GM21619 (cell line): ENCODE measurements at regions not wholly inside any gene's neighbourhood (a gene's known extent, or its start where the extent isn't known, plus 50 kb on each side); places are given as distances from the start of the nearest gene placed in this dataset.

Experiments
- ATAC-seq: cut with Tn5 transposase; IDR thresholded peaks from one replicate; pipeline ENCODE4 v1.9.1; 2021; ENCODE audit not compliant: unreplicated experiment

DNA sequence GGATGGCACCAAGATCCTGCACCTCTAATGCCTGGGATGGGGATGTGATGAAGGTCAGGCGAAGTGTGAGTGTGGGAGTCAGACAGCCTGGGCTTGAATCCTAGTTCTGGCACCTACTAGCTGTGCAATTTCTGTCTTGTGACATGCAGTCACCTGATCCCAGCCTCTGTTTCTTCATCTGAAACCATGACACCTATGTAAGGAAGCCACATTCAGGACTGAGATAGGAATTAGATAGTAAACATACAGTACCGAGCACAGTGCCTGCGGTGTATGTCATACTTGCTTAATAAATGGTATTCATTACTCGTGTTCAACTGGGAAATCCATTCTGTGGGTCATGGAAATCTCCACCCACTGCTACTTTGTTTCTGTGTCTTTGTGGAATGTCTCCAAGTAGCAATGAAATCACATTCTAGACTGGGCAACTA, 140.6 kb upstream of the STC2 start:
- no peak for ATAC-seq

DNA sequence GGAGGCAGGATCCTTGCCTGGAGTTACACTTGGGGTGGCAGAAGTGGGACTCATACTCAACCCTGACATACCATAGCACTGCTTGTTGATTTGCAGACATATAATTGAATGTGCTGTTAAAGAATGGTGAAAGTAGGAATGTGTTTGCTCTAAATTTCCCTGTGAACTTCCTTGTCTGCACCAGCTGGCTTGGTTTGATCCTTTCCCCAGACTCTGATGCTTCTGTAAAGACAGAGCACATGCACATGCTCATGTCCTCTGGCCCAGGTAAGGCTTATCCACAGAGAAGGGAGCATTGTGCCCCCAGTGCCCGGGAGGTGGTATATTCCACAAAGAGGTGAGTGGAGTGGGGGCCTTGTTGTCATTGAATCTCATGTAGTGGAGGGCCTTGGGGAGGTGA, 138.0 kb upstream of the STC2 start:
- ATAC-seq: no peak

DNA sequence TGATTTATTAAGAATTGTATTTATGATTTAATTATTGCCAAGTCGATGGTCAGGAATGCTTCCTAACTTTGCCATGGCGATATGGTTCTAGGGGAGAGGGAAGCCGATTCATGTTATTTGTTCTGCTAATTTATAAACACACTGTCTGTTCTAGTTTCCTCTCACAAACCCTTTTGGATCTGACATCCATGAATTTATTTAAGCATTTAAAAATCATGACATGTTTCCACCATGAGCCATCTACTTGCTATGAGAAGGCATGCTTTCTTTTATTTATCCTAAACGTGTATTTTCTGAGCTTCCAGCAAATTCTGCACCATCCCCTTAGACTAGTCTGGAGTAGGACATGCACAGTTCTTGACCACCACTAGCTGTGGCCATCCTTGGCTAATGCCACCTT, 136.6 kb upstream of the STC2 start:
- no peak for ATAC-seq

DNA sequence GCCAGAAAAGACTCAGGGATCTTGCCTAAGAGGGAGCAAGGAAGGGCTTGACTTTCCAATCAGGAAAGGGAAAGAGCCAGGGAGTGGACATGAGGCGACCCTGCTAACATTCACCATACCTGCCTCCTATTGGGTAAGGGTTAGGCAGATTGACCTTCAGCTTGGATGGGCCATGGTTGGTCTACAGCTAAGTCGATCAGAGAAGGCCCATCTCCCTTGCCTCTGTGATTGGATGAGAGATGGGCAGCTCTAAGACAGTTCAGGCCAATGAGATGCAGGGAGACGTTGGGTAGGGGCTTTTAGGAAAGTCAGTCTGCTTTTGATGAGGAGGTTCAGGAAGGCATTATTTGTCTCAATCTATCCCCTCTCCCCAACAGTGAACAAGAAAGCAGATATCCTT, 135.0 kb upstream of the STC2 start:
- ATAC-seq: no peak

DNA sequence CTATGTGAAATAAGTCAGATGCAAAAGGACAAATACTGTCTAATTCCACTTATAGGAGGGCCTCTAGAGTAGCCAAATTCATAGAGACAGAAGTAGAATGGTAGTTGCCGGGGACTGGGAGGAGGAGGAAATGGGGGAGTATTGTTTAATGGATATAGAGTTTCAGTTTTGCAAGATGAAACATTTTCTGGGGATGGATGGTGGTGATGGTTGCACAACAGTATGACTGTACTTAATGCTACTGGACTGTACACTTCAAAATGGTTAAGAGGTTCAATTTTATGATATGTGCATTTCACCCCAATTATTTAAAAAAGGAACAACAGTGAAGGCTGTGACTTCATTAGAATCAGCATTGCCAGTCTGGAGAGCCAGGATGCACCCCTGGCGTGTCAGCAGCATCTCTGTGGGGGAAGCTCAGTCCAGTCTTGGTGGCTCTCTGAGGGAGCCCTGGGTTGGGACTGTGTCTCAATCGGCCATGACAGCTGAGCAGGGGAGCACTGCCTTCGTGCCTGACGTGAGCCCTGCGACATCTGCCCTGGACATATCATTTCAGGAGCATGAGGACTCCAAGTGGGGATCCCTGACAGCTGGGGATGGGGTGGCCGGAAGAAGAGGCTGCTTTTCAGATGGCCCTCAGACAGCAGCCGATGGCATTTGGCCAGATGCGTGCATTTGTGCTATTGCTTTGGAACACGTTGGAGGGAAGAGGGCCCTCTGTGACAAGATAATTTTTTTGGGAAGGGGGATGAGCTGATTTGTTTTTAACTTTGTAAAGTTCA, 130.8 kb upstream of the STC2 start:
- ATAC-seq: no peak

DNA sequence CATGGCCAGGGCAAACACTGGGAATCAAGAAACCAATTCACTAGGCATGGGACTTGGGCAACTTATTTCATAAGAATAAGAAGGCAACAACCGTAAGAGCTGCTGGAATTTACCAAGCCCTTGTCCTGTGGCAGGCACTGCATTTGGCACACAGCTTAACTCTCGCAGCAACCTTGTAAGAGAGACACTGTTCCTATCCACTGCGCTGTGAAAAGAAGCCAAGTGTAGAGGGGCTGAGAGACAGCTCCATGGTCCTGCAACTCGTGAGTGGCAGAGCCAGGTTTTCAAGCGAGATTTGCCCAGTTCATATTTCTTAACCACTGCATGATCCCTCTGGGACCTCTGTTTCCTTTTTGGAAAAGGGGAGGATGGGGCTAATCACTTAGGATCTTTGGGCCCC, 129.3 kb upstream of the STC2 start:
- no peak for ATAC-seq

DNA sequence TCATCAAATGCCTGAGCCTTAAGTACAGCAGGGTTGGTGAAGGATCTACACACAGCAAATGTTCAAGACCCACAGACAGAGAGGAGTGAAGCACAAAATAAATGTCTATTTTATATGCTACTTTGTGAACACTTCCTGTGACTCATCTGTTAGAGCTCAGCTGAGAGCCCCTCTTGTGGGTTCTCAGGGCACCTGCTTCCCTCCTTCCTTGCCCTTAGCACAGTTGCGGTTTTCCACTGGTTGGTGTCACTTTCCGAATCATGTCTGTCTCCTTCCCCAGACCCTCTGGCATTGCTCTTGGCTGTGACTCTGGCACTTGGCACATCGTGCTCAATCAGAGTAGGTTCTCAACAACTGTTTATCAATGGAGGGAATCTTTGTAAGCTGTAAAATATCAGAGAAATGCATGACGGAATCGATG, 128.5 kb upstream of the STC2 start:
- no peak for ATAC-seq

DNA sequence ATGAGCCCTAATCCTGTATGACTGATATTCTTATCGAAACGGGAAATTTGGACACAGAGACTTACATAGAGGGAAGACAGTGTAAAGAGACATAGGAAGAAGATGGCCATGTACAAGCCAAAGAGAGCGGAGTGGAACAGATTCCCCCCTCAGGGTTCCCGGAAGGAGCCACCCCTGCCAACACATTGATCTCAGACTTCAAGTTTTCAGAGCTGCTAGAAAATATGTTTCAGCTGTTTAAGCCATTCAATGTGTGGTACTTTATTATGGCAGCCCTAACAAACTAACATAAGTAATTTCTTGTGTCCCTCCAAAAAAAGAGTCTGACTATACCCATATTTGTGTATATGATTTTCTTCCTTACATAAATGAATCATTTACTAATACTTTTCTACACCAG, 128.0 kb upstream of the STC2 start:
- ATAC-seq: no peak

DNA sequence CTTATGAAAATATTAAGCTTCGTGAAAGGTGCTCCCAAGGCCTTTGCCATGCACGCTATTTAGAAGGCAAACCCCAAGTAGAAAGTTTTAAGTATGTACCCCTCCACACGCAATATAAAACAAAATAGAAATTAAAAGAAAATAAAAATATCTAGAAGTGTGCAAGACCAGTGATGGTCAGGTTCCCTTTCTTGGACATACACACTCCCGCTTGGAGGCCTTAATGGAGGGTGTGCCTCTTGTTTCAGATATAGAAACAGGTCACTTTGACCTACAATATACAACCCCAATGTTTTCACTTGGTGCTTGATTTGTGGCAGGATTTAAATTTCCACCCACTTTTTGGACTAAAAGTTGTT, 127.4 kb upstream of the STC2 start:
- no peak for ATAC-seq

DNA sequence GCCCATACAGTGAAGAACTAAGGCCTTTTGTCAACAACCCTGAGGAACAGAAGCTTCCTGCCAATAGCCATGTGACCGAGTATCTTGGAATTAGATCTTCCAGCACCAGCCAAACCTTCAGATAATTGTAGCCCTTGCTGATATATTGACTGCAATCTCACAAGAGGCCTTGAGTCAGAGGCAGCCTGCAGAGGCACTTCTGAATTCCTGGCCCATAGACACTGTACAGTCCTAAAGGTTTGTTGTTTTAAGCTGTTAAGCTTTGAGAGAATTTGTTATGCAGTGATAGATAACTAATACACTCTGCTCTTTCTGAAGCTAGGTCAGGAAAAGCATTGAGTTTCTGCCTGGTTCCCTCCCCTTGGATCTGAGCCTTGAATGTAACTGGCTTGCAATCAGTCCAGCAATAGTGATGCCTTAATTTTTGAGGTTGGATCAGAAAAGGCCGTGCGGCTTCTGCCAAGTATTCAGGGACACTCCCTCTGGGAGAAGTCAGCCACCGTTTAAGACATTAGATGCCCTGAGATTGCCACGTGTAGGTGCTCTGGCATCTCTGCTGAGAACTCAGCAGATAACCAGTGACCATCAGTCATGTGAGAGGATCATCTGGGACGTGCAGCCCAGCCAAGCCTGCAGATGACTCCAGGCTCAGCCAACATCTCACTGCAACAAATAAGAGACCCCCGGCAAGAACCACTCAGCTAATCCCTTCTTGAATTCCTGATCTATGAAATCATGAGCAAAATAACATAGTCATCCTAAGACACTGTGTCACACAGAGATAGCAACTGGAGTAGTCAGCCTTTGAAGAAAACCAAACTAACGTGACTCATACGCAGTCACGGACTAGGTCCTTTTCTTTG, 126.8 kb upstream of the STC2 start:
- ATAC-seq: no peak

DNA sequence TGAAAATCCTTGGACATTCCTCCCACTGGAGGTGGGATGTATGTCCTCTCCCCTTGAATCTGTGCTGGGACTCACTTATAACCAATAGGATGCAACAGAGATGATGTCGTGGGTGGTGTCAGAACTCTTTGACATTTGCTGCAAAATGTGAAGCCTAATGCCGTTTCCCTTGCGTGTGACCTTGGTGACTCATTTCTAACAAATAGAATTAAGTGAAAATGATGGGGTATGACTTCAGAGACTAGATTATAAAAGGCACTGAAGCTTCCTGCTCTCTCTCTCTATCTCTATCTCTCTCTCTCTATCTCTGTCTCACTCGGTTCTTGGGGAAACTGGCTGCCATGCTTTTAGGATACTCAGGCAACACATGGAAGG, 126.1 kb upstream of the STC2 start:
- ATAC-seq: no peak

DNA sequence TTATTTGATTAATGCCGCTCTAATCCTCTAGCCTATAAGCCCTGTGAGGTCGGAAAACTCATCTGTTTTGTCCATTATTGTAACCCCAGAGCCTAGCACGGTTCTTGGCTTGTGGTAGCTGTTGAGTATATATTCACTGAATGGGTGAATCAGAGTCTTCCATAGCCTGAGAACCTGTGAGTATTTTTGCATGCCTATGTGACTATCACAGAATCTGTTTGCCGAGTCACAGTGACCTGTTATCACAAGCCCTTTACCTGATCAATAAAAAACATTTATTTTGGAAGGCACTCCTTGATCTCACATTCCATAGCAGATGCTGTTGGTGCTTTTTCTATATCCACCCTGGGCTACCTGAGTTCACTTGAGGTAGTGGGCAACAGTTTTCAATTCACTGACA, 125.0 kb upstream of the STC2 start:
- ATAC-seq: no peak

DNA sequence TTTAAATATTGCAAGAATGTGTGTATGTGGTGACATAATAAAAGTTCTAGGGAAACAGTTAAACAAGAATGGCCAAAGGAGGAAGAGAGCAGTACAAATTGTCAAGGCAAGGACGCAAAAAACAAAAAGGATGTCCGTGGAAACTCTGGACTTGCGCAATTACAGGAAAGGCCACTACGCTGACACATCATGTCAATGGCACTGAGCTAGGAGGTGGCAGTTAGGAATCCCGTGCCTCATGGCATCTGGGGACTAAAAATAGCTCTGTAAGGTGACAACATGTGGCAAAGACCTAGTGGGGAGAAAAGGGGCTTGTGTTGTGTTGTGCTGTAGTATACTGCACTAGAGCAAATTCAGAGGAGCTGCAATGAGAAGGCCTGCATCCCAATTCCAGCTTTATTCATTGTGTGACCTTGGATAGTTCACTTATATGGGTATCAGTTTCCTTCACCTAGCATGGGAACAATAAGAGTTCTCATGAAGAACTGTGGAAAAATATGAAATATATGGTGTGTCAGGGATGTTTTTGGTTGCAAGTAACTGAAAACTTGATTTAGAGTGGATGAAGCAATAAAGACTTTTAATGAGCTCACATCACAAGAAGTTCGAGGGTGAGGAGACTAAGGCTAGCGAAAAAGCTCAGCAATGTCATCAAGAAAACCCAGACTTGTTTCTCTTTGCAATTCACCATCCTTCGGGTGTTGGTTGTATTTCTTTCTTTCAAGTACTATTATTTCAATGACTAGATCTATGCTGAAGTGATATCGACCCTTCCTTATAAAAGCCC, 124.1 kb upstream of the STC2 start:
- ATAC-seq: no peak

DNA sequence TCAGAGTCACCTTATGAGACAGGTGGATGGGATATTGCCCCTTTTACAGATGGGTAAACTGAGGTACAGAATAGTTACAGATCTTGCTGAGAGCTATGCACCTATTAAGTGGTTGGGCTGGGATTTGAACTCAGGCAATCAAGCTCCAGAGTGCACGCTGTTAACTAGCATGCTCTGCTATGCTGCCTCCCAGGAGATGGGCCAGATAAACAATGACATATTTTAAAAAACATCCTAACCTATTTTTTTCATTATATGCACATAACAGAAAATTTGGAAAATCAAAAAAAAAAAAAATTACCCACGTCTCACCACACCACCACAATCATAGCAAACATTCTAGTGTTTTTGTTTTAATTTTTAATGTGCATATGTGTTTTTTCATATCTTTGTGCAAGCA, 123.4 kb upstream of the STC2 start:
- ATAC-seq: no peak

DNA sequence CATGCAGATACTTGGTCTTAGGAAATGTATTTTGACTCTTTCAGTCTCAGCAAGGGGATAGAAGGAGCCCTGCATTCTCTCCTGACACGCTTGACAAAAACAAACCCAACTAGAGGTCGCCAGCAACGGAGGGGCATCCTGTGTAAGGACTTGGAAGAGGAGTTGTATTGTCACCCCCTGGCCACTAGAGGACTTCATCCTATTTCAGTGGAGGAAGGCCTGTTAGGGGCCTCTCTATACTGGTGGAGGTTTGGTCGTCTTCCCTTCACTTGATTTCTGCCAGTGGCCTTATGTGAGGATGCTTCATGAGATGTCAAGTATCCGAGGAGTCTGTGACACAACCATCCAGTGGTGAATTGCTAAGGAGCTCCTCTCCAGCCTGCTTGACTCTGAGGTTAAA, 122.8 kb upstream of the STC2 start:
- peak; percentile 73 for ATAC-seq

DNA sequence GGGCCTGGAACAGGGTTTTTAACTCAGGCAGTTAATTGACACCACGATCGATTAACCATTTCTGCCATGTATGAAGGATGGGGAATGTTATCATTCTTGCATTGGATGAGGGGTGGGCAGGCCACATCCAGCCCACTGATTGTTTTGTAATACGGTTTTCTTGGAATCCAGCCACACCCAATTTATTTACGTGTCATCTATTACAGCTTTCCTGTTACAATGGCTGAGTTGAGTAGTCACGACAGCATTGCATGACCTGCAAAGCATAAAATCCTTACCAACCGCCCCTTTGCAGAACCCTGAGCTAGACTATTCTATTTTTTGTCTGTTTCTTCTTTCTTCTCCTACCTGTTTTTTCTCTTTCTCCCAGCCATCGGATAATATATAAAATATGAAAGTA, 122.0 kb upstream of the STC2 start:
- no peak for ATAC-seq

DNA sequence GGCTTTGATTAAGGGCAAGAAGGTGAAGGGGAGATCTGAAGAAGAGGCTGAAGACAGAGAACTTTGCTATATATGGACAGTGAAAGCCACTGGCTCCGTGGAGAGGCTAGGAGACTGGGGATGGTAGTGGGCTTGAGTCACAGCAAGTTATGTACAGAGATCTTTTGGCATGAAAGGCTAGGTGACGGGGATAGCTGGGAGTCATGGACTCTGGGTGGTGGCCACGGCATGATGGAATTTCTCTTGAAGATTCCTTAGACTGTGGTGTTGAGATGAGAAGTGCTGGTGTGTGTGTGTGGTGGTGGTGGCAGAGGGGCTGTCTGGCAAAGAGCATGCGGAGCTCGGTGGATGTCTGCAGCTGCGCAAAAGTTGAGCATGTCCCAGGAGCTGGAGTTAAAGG, 120.6 kb upstream of the STC2 start:
- ATAC-seq: no peak

DNA sequence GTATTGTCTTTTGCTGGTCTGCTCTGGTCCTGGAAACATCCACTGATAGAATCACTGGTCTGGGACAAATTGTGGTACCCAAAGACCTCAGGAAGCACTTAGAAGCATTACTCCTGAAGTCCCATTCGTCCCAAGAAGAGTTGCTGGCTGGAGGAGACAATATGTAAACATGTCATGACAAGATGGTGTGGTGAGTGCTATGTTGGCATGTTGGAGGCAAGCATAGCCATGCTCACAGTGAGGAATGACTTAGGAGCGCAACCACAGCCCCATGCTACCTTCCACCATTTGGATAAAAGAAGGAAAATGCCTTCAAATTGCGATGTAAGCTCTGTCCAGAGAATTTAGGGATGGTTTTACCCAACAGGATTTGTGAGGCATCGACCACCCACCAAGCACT, 115.8 kb upstream of the STC2 start:
- ATAC-seq: no peak

DNA sequence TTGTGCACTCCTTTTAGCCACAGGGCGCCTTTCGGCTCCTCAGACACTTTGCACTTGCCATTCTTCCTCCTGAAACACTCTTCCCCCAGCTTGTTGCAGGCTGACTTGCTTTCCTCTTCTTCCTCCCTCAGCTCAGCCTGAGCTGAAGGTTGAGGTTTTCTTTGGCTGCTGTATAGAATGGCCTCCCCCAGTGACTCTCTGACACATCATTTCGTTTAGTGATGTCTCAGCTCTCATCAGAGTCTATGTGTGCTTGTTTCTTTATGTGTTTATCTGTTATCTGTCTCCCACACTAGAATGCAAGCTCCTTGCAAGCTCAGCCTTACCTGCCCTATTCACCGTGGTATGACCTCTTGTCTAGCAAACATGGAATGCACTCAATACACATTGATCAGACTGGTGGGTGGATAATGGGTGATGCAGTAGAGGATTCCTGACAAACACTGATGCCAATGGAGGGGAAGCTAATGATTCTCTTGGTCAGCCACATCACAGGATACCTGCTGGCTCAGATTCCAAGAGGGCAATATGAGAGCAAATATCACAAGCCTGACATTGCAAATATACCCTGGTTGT, 112.9 kb upstream of the STC2 start:
- no peak for ATAC-seq

DNA sequence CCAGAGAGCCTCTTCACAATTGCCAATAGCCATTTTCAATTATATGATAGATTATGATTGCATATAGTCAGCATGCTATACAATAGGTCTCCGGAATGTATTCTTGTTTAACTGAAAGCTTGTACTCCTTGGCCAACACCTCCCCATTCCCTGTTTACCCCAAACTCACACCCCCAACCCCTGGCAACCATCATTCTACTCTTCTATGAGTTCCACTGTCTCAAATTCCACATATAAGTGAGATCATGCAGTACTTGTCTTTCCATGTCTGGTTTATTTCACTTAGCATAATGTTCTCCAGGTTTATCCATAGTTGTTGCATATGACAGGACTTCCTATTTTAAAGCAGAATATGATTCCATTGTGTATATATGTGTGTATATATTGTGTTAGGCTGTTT, 110.7 kb upstream of the STC2 start:
- ATAC-seq: no peak

DNA sequence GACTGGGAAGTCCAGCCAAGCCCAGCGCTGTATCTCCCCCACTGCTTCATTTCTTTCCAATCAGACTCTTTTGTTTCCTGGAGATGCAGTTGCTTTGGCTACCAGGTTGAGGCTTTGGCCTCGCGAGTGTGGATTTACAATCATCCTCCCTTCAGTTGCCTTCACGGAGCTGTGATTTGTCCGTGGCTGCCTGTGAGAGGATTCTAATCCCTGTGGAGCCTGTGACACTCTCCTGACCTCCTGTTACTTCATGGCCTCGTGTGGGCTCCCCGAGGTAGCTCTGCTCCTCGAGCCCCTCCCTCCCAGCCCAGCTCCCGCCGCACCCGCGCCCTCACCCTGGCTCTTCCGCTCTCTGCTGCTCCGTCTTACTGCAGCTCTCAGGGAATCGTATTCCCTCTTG, 107.2 kb upstream of the STC2 start:
- no peak for ATAC-seq
